OCI-LY7 (cell line): ENCODE measurements at regions not wholly inside any gene's neighbourhood (a gene's known extent, or its start where the extent isn't known, plus 50 kb on each side); places are given as distances from the start of the nearest gene placed in this dataset.

Experiments
- BruUV-seq: library from RNA; stranded (reverse); fragments of 400-500 nt; replicated peaks from 2 replicates; lab custom pipeline; 2021; lab: Mats Ljungman, UMichigan
- CTCF ChIA-PET: fragments of 300-600 bp; sonication (Branson Sonifier 250); formaldehyde crosslinking; loops from one replicate; lab custom pipeline; 2022; ENCODE audit warnings: antibody characterized with exemption; ENCODE audit not compliant: unreplicated experiment; lab: Charles Lee
- POLR2A ChIA-PET: fragments of 300-600 bp; sonication (Branson Sonifier 250); formaldehyde crosslinking; loops from one replicate; lab custom pipeline; 2022; ENCODE audit warnings: antibody characterized with exemption; lab: Charles Lee
- DNase-seq: peaks from one replicate; pipeline ENCODE4 v3.0.0-alpha.2; 2015; ENCODE audit warnings: low spot score
- H2AFZ ChIP-seq: fragments of 200-600 bp; sonication (generic), shearing (Covaris generic); 2 replicates; pipeline ENCODE4 v1.6.1; 2014; ENCODE audit warnings: mild to moderate bottlenecking, antibody characterized with exemption, low read length, moderate library complexity
- H3K27ac ChIP-seq: fragments of 200-600 bp; sonication (generic); 2 replicates; pipeline ENCODE4 v1.5.1; 2014; ENCODE audit warnings: mixed run types, low read depth, mild to moderate bottlenecking, moderate library complexity, low read length, inconsistent platforms; ENCODE audit not compliant: poor library complexity, severe bottlenecking
- H3K36me3 ChIP-seq: fragments of 200-600 bp; sonication (generic); 2 replicates; pipeline ENCODE4 v1.6.1; 2014; ENCODE audit warnings: mild to moderate bottlenecking, antibody characterized with exemption, low read length, moderate library complexity, mixed read lengths; ENCODE audit not compliant: insufficient read depth
- H3K4me1 ChIP-seq: fragments of 200-600 bp; sonication (generic); 2 replicates; pipeline ENCODE4 v1.5.1; 2014; ENCODE audit warnings: mild to moderate bottlenecking, low read length; ENCODE audit not compliant: insufficient read depth, poor library complexity, severe bottlenecking
- H3K4me2 ChIP-seq: fragments of 200-600 bp; sonication (generic); 2 replicates; pipeline ENCODE4 v1.6.1; 2014; ENCODE audit warnings: mild to moderate bottlenecking, low read length
- H3K4me3 ChIP-seq: fragments of 200-600 bp; sonication (generic); 2 replicates; pipeline ENCODE4 v1.5.1; 2014; ENCODE audit warnings: mild to moderate bottlenecking, low read depth, low read length; ENCODE audit not compliant: poor library complexity, severe bottlenecking
- H3K79me2 ChIP-seq: fragments of 200-600 bp; sonication (generic); 2 replicates; pipeline ENCODE4 v1.6.1; 2016; ENCODE audit warnings: low read depth, mild to moderate bottlenecking, low read length, moderate library complexity, mixed read lengths; ENCODE audit not compliant: insufficient read depth
- H3K9me2 ChIP-seq: fragments of 200-600 bp; sonication (generic); 2 replicates; pipeline ENCODE4 v1.6.1; 2016; ENCODE audit warnings: mild to moderate bottlenecking, low read length, mixed read lengths; ENCODE audit not compliant: insufficient read depth
- H3K9me3 ChIP-seq: fragments of 200-600 bp; sonication (generic); 2 replicates; pipeline ENCODE4 v1.6.1; 2014; ENCODE audit warnings: mild to moderate bottlenecking, mixed run types, low read length, mixed read lengths
- H4K20me1 ChIP-seq: fragments of 200-600 bp; sonication (generic); 2 replicates; pipeline ENCODE4 v1.6.1; 2014; ENCODE audit warnings: mild to moderate bottlenecking, antibody characterized with exemption, low read length, moderate library complexity, mixed read lengths; ENCODE audit not compliant: insufficient read depth
- CTCF ChIP-seq: fragments of 200-600 bp; sonication (generic); conservative IDR thresholded peaks from 2 replicates; pipeline ENCODE4 v1.5.1; 2014; ENCODE audit warnings: mild to moderate bottlenecking, antibody characterized with exemption, low read length, moderate library complexity, mixed read lengths
- EZH2phosphoT487 ChIP-seq: fragments of 200-600 bp; sonication (generic); IDR thresholded peaks from 2 replicates; pipeline ENCODE4 v1.6.1; 2018; ENCODE audit warnings: low read depth, borderline replicate concordance, mild to moderate bottlenecking, mixed run types, antibody characterized with exemption, low read length, moderate library complexity, mixed read lengths
- intact Hi-C: fragments of 100-400 bp; cut with micrococcal nuclease; formaldehyde crosslinking; loops from one replicate; pipeline ENCODE4 v1.10.0; 2022; ENCODE audit not compliant: unreplicated experiment

GRCh38 chr6:53216301-53216700 is 67.7 kb upstream of the GCM1 start:
- intact Hi-C loops = no loop called here
- peak; percentile 38 for DNase-seq
- Histone ChIP-seq H3K4me2 (peak overlapping the region; percentile 13), H3K9me3 (no peaks in the 10 kb centered on the region), H3K9me2 (no peaks in the 10 kb centered on the region), H3K27ac (no peak overlapping the region), H2AFZ (peak overlapping the region; percentile 70), H4K20me1 (no peaks in the 10 kb centered on the region), H3K36me3 (no peaks in the 10 kb centered on the region), H3K79me2 (no peaks in the 10 kb centered on the region), H3K4me1 (peaks cover 12% of the 10 kb centered on the region), H3K4me3 (no peak overlapping the region)
- ChIA-PET POLR2A (no interaction called here), CTCF (no interaction called here)
- TF ChIP-seq EZH2phosphoT487 = no peak
- no peak for TF ChIP-seq CTCF
- no TSS peak for BruUV-seq

- BruUV-seq = no TSS peak
These were observed 65.5 kb upstream of the GCM1 start for GRCh38 chr6:53214172-53214571.

GRCh38 chr6:53210811-53211210 is 62.2 kb upstream of the GCM1 start:
- CTCF ChIA-PET = no interaction called here
- no peak for DNase-seq
- no peak overlapping the region for H2AFZ ChIP-seq
- no peaks in the 10 kb centered on the region for H3K9me3 ChIP-seq
- BruUV-seq = no TSS peak
- TF ChIP-seq EZH2phosphoT487 (no peak), CTCF (no peak)
- no peak overlapping the region for H3K4me2 ChIP-seq
- H3K27ac ChIP-seq = no peak overlapping the region
- intact Hi-C loops = no loop called here
- H3K4me1 ChIP-seq = no peaks in the 10 kb centered on the region
- no peaks in the 10 kb centered on the region for H3K9me2 ChIP-seq
- H3K4me3 ChIP-seq = no peak overlapping the region
- POLR2A ChIA-PET = no interaction called here
- H3K79me2 ChIP-seq = no peaks in the 10 kb centered on the region
- H4K20me1 ChIP-seq = no peaks in the 10 kb centered on the region
- H3K36me3 ChIP-seq = no peaks in the 10 kb centered on the region

More at GRCh38 chr6:53214172-53214571, 65.5 kb upstream of the GCM1 start:
- no peak overlapping the region for H2AFZ ChIP-seq
- TF ChIP-seq EZH2phosphoT487 (no peak), CTCF (no peak)
- H3K27ac ChIP-seq = no peak overlapping the region
- no peaks in the 10 kb centered on the region for H3K36me3 ChIP-seq
- no peaks in the 10 kb centered on the region for H3K9me2 ChIP-seq
- DNase-seq = no peak
- H3K4me3 ChIP-seq = no peak overlapping the region
- no peaks in the 10 kb centered on the region for H4K20me1 ChIP-seq
- H3K79me2 ChIP-seq = no peaks in the 10 kb centered on the region
- no peak overlapping the region for H3K4me2 ChIP-seq
- intact Hi-C loops = no loop called here
- peaks cover 9% of the 10 kb centered on the region for H3K4me1 ChIP-seq
- CTCF ChIA-PET = no interaction called here
- no peaks in the 10 kb centered on the region for H3K9me3 ChIP-seq
- POLR2A ChIA-PET = no interaction called here
